Stimulated activated CD4-positive, alpha-beta T cell treated with anti-CD3 and anti-CD28 coated beads, Interleukin-4, amount 100 ng/mL, for 48 hours (primary cell): ENCODE measurements at regions not wholly inside any gene's neighbourhood (a gene's known extent, or its start where the extent isn't known, plus 50 kb on each side); places are given as distances from the start of the nearest gene placed in this dataset.

Experiments used
- DNase-seq, 2 donors: peaks; one replicate each; pipeline ENCODE4 v3.0.0-alpha.2; 2020; ENCODE audit warnings: low read depth in 2 of 2

DNA sequence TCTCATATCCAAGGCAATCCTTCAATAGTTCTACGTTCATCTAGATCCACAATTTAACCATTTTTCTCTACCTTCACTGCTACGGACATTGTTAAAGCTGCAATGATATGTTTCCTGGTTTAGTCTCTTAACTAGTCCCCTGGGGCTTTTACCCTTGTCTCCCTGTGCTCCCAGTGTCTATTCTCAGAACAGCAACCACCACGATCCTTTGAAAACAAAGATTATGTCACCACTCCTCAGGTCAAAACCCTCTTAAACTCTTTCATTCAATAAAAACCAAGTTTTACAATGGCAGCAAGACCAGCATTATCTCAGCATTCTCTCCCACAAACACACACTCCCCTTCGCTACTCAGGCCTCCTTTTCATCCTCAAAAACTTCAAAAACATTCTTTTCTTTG, 298.2 kb upstream of the CHST9 start:
- DNase-seq, result no peak

DNA sequence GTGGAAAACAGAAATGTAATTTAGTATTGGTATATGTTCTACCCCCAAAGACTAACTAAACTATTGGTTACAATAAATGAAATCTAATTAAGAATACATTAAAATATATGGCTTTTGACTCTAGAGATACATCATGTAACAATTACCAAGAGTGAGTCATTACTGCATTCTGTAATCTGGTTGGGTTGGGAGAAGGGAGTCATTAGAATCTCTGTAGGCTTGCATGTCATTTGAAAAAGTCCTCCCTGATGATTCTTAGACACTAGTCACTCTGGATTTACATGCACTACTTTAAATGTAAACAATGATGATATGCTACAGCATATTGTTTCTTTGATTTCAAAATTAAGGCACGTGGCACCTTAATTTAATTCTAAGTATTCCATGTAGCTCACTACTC, 293.4 kb upstream of the CHST9 start:
- DNase-seq, result no peak

DNA sequence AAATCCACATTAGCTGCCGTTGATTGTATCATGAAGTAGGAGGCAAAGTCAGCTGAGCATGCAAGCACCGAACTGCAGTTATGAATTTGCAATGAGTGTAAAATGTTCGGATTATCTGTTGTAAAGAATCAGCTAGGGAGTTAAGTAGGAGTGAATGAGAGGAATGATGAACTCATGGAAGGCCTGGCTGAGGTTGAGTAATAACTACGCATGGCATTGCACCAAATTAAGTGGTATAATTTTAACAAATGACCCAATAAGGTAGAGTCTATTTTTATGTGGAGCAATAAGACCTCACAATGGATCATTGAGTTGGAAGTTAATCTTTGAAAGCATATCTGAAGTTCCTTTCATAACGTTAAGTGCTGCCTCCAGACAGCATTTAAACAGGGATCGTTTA, 288.2 kb upstream of the CHST9 start:
- no peak for DNase-seq

DNA sequence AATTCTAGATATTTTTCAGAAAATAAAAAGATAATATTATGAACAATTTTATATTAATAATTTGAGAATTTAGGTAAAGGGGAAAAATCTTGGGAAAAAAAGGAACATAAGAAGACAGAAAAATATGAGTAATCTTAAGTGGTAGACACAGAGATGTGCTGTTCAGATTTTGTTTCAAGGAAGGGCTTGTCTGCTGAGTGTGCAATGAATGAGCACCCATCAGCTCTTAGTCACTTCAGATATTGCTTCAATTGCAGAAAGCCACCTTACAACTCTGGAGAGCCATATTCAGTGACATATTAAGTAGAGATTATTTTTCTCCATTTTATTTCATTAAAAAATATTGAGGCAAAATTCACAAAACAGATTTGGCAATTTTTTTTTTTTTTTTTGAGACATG, 282.0 kb upstream of the CHST9 start:
- DNase-seq, result no peak

DNA sequence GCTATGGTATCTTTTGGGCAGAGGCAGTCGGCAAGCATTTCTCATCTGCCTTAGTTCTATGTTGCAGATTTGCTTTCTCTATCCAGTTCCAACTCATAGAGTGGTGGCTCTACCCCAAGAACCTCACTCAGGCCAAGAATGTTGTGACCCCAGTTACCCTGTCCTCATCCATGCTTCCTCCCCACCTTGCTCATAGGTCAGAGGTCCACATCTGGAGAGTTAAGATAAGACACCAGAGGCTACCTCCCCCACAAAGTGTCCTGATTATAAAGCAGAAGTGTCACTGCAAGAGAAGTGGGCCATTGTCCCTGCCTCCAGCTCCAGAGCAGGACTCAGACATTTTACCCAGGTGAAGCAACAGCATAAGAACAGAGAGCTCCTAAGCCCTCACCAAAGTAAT, 276.8 kb upstream of the CHST9 start:
- no peak for DNase-seq

DNA sequence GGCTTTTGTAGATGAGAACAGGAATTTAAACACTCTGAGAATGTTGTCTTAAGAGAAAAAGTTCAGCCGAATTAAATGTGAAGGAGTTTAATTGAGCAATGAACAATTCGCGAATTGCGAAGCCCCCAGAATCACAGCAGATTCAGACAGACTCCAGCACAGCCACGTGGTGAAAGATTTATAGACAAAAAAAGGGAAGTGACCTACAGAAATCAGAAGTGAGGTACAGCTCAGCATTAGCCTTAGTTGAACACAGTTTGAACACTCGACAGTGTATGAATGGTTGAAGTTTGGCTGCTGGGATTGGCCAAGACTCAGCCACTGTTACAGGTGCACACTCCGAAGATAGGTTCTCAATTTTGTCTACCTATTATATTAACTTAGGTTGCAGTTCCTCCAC, 264.0 kb upstream of the CHST9 start:
- no peak for DNase-seq

DNA sequence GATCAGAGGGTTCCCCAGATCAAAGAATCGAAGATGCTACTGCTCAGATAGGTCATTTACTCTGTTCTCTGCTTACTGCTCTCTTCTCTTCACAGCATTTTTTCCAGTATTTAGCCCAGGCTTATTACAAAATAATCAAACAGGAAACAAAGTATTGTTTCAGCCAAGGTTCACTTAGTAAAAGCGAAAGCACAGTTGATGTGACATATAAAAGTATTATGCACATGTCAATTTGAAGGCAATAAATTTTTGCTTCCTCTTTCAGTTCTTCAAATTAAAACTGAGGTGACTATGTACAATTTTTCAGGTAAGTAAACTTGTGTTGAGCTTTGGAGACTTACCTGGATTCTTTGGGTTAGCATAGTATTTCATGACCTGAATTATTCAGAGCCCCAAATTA, 262.8 kb upstream of the CHST9 start:
- no peak for DNase-seq

DNA sequence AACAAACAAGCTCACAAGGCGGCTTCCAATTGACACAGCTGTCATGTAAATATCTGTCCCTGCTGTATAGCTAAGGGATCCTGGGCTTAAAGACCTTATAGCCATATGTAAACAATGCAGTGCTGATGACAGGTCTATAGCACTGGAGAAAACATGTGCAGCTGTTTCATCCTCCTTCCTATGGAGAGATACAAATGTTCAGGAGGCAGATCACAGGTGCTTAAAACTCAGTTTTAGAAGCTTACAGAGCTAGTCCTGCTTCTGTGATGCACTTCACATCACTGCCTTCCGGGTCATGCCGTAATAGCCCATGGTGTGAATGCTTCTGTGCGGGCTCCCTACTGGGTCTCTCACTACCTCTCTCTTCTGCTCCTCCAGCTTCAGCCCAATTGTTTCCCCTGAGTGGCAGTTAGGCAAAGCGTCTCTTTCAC, 262.4 kb upstream of the CHST9 start:
- no peak for DNase-seq

DNA sequence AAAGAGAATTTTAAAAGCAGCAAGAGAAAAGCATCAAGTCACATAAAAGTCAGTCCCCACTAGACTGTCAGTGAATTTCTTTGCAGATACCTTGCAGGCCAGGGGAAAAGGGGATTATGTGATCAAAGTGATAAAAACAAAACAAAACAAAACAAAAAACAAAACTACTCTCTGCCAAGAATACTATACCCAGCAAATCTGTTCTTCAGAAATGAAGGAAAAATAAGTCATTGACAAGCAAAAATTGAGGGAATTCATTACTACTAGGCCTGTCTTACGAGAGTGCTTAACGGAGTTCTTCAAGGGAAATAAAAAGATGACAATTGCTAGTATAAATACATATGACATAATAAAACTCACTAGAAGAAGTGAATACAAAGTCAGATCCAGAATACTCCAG, 245.5 kb upstream of the CHST9 start:
- DNase-seq, result no peak

DNA sequence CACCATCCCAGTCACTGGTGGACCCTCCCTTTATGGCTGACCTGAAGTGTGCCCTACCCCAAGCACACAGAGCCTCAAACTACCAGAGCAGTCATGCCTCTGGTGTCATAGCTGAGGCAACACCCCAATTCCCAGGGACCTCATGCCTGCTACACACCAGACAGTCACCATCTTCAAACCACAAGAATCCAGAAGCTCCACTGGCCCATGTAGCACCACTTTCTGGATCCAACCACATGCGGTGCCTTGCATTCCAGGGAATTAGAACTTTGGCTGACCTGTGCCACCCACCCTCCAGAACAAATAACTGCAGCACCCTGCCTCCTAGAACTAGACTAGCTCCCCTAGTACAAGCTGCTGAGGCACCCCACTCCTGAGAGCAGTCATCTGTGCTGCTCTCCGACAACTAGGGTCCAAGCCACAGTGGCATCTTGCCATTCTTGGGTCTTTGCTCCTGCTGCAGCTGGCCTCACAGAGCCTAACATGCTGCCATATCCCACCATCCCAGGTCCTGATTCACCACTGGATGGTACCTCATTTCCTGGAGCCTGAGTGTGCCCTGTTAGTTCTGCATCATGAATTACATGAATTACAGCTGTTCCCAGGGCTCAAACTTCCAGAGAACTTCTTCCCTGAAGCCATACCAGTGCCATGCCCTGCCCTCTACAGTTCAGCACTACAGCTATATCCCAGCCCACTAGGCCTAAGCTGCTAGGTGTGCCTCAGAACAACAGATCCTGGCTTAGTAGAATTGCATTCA, 243.8 kb upstream of the CHST9 start:
- no peak for DNase-seq

DNA sequence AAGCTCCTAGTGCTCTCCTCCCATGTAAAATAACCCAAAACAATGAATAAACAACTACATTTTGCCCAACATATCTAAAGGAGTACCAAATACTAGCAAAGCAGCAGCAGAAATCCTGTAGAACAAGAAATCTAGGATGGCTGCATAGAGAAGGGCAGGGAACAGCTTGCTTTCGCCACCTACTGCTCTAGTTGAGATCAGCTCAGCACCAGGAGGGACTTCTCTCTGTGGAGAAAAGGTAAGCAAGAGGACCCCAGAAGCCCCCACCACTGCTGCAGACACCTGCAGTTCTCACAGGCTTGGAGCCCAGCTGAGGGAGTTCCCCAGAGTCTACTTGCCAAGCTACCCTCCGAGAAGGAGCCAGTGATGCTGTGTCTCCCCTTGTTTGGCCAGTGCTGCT, 243.0 kb upstream of the CHST9 start:
- DNase-seq, result no peak

DNA sequence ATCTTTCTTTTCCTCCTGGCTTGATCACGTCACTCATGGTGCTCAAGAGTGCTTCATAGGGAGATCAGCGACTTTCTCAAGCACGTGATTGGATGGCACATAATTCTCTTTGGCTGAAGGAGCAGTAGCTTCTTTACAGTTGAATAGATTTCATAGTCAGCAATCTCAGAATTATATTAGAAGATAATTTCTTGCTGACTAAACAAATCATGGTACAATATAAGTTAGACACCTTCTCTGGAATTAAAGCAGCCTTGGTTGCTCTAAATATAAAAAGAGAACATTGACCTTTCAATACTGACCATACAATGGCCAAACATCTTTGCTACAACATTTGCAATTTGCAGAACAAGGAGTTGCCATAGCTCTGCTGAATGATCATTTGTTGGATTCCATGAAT, 238.5 kb upstream of the CHST9 start:
- no peak for DNase-seq

DNA sequence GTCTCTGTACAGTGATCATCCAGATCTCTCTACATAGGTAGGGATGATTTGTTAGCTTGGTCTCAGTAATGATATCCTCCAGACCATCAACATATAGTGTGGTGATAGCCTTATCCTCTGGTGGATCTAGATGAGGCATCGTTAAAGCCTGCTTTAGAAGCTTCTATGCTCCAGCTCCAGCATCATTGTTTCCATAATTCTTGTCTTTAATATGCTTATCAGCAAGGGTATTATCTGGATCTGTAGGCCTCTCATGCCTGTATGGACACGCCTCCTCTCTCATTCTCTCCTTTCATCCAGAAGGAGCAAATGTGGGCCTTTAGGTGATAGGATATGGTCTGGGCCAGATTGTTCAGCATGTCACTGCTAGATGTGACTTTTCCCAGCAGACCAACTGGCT, 234.5 kb upstream of the CHST9 start:
- no peak for DNase-seq

DNA sequence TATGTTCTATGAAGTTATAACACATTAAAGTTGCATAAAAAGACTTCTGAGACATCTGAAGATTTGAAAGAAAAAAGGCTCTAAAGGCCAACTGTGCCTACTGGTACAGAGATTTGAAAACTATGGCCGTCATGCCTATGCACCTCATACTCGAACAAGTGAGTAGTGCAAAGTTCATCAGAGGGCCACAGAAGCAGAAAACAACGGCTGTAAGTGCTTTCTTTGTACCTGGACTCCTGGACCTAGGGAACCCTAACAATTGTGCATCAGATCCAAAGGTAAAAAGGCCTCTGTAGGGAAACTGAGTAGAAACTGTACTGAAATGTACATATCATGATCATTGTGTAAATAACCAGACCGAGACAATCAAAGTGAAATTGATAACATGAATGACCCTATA, 230.4 kb upstream of the CHST9 start:
- DNase-seq, result no peak

DNA sequence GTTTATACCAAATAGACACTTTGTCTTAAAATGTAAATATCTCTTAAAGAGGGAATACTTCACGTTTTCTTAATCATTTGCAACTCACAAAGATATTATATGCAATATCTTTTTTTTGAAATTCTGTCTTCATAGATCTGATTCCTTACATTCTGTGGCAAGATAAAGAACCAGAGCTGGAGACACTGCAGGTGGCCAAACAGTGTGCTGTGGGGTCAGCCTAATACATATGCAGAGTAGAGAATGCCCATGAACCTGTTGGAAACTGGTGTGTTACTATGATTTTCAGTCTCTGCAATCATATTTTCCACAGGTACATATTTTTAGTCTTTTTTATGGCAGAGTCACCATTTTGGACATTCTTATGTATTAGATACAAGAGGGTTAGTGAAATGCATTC, 229.6 kb upstream of the CHST9 start:
- DNase-seq, result no peak

DNA sequence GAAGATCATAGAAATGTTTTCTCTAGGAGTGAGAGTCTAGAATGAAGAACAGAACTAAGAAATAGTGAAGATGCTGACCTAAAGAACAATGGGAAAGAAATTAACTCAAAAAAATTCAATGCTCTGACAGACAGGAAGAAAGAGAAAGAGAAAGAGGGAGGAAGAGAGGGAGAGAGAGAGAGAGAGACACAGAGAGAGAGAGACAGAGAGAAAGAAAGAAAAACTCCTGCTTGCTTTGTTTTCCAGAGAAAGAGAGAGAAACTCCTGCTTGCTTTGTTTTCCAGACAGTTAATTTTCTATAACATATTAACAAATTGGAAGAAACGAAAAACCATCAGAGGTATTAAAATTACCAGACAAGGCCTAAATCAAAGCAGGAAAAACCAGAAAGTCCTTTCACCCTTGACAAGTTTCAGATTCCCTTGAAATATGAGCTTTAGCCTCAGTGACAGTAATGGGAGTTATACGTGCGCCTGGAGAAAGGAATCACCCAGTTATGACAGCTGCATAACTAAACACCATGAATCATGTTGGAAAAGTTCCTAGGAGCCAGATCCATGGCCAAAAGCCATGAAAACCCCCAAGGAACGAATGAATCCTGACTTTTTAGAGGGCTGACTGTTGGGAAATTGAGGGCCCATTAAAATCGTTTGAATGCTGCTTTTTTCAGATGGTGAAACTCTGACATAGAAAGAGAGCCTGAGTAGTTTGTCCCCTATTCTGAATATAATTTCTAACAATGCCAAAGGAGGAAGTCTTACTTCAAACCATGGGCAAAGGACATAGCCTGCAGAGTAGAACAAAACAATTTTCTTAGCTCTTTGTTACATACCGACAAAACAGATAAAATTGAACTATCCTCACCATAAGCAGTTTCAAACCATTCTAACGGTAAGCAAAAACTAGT, 228.6 kb upstream of the CHST9 start:
- DNase-seq, result no peak

DNA sequence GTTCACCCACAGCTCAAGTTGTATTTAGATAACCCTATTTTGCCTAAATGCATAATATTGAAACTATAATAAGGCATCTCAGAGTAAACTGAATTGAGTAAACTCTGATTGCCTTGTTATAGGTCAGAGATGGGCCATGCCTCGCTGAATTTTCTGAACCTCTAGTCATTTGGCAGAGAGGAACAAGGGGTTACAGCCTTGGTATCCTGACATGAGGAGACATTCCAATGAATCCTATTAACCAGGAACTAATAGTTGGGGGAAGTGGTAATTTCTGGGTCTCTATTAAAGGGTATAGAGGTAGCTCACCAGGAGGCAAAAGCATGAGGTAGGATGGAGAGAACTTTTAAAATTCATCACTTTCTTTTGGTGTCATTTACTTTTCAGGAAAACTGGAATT, 227.4 kb upstream of the CHST9 start:
- no peak for DNase-seq

DNA sequence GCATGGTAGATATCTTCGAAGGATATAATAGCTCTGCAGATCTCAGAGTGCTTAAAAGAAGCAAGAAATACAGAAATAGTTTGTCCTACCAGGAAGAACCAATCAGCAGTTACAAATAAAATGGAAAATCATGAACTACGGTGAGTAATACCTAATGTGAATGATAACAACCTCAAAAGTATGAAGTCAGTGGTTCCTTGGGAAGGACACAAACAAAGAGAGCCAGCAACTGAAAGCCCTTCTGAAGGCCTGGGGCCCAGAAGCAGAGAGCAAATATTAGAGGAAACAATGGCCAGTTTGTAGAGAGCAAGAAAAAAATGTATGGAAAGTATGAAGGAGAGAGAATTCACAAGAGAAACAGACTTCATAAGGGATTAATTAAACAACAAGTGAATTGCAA, 226.8 kb upstream of the CHST9 start:
- no peak for DNase-seq

DNA sequence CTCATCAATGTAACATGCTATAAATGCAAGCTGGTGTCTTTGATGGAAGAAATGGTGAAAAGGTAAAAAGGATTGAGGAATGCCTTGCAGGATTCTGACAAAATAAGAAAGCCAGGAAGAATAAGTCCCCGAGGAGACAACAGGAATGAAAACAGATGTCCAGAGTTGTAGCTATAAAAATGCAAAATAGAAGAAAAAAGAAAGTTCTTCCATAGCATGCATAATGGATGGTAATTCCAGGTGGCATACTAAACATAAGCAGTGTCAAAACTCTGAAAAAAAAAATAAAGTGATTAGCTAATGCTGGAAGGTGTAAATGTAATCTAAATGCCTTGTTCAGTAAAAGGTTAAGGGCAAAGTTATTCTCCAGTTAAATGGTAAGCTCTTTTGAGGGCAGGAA, 225.9 kb upstream of the CHST9 start:
- no peak for DNase-seq

DNA sequence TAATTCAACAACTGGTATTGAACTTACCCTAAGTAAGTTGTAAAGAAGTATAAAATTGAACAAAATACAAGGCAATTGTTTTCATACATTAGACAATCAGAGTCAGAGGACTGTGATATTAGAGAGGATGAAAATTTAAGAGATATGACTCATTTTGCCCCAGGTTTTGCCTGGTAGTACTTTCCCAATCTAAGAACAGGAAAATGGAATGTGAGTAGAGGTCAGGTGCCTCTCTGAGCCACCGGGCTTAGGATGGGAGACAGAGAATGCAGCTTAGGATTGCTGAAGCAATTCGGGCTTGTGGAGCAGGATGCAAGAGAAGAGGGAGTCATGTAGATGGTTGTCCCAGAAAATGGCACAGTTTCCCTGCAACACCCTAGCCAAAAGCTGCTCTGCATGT, 219.7 kb upstream of the CHST9 start:
- DNase-seq, result no peak

DNA sequence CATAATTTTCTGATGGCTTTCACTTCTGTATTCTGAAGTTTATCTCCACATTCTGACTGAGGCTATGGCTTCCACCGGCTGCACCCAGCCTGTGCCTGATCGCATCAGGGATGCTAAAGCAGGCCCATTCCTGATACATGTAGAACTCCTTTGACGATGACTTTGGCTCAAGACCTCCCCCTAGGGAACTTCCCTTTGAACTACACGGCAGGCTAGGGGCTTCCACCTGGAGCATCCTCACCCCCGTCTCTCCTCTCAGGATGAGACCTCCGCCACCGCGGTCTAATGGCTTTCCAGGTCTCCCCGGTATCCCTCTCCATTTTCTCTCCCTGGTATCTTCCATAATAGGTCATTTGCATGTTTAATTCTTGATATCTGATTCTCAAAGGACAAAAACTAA, 214.9 kb upstream of the CHST9 start:
- DNase-seq, result no peak

DNA sequence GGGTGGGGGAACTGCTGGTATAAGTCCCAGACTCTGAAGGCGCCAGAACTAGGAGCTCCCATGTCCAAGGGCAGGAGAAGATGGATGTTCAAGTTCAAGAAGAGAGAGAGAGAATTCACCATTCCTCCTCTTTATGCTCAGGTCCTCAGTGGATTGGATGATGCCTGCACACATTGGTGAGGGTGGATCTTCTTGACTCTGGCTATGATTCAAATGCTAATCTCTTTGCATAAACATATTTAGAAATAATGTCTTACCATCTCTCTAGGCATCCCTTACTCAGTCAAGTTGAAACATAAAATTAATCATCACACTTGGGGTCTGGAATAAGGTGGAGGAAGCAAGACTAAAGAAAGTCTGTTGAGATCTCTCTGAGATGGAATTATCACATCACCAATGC, 210.6 kb upstream of the CHST9 start:
- DNase-seq, result no peak

DNA sequence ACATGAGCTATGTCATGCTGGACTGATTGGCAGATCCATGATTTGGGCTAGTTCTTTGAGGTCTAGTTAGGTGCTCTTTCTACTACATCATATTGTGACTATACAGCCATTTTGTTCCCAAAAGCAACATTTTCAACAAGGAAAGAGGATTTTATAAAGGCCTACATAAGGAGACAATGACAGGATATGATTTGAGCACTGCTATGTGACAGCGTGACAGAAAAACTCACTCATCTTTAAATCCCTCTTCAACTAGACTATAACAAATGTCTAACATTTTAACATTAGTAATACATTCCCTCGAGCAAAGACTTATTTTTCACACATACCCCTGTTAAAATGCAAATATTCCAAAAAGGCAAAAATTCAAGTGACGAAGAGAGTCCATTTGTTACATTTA, 209.6 kb upstream of the CHST9 start:
- no peak for DNase-seq
